ENCODE measurements at regions not wholly inside any gene's neighbourhood (a gene's known extent, or its start where the extent isn't known, plus 50 kb on each side); places are given as distances from the start of the nearest gene placed in this dataset.

DNA sequence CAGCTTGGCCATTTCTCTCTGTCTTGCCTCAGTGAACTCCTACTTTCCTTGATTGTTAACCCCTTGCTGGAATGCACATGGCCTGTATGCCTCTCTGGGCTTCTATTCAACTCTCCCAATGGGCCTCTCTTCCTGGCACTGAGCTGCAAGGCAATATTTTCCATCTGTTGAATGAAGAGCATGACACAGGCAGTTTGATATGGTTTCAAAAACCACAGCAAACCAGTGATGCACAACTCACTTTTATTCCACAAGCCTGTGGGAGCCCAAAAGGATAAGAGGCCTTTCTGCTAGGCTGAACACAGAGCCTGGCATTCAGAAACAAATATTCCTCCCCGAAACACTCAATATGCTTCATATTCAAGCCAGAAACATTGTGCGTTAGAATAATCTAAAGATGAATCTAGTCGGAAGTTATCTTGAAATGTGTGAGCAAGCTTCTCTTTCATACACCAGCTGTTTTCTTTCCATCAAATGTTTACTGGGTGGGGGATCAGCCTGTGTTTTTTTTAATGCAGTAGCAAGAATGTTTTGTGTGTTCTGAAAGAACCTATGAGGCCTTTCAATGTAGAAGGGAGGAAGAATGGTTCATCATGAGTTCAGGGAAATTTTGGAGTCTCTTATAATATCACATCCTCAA, 443.1 kb upstream of the SPRY2 start:
- H3K9ac ChIP-seq = no peak overlapping the region
- H3K4me3 ChIP-seq (ENCODE audit: low read depth, low read length) = no peak overlapping the region
- no peak overlapping the region for H3K4me2 ChIP-seq (ENCODE audit: low read length)
- H3K36me3 ChIP-seq (ENCODE audit: control insufficient read depth, insufficient read depth, low read length) = no peaks in the 10 kb centered on the region
- H3K9me3 ChIP-seq (ENCODE audit: control insufficient read depth, low read length) = no peaks in the 10 kb centered on the region
- no peak overlapping the region for H3K27ac ChIP-seq
- no peaks in the 10 kb centered on the region for H3K27me3 ChIP-seq (ENCODE audit: control insufficient read depth, insufficient read depth, low read length)
- no peaks in the 10 kb centered on the region for H3K79me2 ChIP-seq
- no peaks in the 10 kb centered on the region for H3K4me1 ChIP-seq
- TF ChIP-seq, protein P1, sequence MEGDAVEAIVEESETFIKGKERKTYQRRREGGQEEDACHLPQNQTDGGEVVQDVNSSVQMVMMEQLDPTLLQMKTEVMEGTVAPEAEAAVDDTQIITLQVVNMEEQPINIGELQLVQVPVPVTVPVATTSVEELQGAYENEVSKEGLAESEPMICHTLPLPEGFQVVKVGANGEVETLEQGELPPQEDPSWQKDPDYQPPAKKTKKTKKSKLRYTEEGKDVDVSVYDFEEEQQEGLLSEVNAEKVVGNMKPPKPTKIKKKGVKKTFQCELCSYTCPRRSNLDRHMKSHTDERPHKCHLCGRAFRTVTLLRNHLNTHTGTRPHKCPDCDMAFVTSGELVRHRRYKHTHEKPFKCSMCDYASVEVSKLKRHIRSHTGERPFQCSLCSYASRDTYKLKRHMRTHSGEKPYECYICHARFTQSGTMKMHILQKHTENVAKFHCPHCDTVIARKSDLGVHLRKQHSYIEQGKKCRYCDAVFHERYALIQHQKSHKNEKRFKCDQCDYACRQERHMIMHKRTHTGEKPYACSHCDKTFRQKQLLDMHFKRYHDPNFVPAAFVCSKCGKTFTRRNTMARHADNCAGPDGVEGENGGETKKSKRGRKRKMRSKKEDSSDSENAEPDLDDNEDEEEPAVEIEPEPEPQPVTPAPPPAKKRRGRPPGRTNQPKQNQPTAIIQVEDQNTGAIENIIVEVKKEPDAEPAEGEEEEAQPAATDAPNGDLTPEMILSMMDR (IDR thresholded peaks at IDR 0.05) = no peak
- no peak overlapping the region for H2AFZ ChIP-seq

DNA sequence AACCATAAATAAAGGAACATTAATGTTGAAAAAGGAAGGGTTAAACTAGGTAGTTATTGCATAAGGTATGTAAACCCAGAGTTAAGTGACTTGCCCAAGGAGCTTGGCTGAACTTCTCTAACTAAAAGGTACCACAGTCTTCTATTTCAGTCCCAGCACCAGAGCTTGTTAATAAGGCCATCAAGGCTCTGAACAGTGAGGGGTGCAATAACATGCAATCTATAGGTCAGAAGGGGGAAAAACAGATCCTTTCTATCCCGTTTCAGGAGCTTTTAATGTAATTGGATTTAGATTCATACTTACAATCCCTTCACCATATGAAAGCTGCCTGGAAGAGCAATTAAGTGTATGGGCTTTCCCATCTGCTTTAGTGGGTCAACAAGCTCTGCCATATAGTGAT, 441.5 kb upstream of the SPRY2 start:
- H2AFZ ChIP-seq = no peak overlapping the region
- no peak overlapping the region for H3K4me2 ChIP-seq (ENCODE audit: low read length)

DNA sequence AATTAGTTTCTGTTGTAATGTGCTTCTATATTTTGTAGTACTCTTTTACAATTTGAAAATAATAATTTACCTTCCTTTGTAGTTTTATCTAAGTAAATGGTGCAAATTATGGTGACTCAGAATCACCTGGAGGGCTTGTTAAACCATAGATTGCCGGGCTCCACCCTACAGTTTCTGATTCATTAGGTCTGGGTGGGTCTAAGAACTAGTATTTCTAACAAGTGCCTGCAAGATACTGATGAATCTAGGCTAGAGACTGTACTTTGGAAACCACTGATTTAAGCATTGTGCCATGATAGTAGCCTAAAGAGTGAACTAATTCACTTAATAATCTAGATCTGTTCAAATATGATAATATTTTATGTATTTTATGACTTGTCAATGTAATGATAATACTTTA, 437.4 kb upstream of the SPRY2 start:
- Histone ChIP-seq H3K36me3 (ENCODE audit: control insufficient read depth, insufficient read depth, low read length) (no peaks in the 10 kb centered on the region), H3K9ac (no peak overlapping the region), H3K4me2 (ENCODE audit: low read length) (no peak overlapping the region), H3K4me1 (no peaks in the 10 kb centered on the region), H2AFZ (no peak overlapping the region), H3K4me3 (ENCODE audit: low read depth, low read length) (no peak overlapping the region), H3K27me3 (ENCODE audit: control insufficient read depth, insufficient read depth, low read length) (no peaks in the 10 kb centered on the region), H3K79me2 (no peaks in the 10 kb centered on the region), H3K9me3 (ENCODE audit: control insufficient read depth, low read length) (no peaks in the 10 kb centered on the region), H3K27ac (no peak overlapping the region)
- TF ChIP-seq, protein P1 (IDR thresholded peaks at IDR 0.05) = no peak

More for the DNA sequence above, 441.5 kb upstream of the SPRY2 start:
- TF ChIP-seq, protein P1 (IDR thresholded peaks at IDR 0.05) = no peak
- Histone ChIP-seq H3K4me3 (ENCODE audit: low read depth, low read length) (no peak overlapping the region), H3K9ac (no peak overlapping the region), H3K9me3 (ENCODE audit: control insufficient read depth, low read length) (no peaks in the 10 kb centered on the region), H3K79me2 (no peaks in the 10 kb centered on the region), H3K36me3 (ENCODE audit: control insufficient read depth, insufficient read depth, low read length) (no peaks in the 10 kb centered on the region), H3K27ac (no peak overlapping the region), H3K27me3 (ENCODE audit: control insufficient read depth, insufficient read depth, low read length) (no peaks in the 10 kb centered on the region), H3K4me1 (no peaks in the 10 kb centered on the region)

DNA sequence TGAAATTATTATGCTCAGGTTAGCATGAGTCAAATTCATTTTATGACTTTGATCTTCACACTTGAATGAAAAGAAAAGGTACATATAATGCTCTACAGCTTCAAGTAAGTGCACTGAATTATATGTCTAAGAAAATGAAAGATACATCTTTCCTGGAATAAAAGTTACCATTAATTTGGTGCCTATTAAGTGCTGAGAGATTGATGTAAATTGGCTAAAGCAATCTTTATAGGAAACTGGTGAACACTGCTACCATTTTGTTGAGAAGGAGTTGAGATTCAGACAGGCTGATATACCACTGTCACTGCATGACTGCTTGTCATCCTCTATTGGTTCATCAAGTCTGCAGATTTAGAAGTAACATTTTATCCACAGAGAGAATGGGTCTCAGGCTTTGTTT, 416.8 kb upstream of the SPRY2 start:
- no peak overlapping the region for H2AFZ ChIP-seq
- TF ChIP-seq, protein P1 (IDR thresholded peaks at IDR 0.05) = no peak
- no peaks in the 10 kb centered on the region for H3K9me3 ChIP-seq (ENCODE audit: control insufficient read depth, low read length)
- no peaks in the 10 kb centered on the region for H3K4me1 ChIP-seq
- H3K4me2 ChIP-seq (ENCODE audit: low read length) = no peak overlapping the region
- H3K27ac ChIP-seq = no peak overlapping the region
- no peaks in the 10 kb centered on the region for H3K27me3 ChIP-seq (ENCODE audit: control insufficient read depth, insufficient read depth, low read length)
- H3K4me3 ChIP-seq (ENCODE audit: low read depth, low read length) = no peak overlapping the region
- H3K36me3 ChIP-seq (ENCODE audit: control insufficient read depth, insufficient read depth, low read length) = no peaks in the 10 kb centered on the region
- H3K79me2 ChIP-seq = no peaks in the 10 kb centered on the region
- H3K9ac ChIP-seq = no peak overlapping the region

DNA sequence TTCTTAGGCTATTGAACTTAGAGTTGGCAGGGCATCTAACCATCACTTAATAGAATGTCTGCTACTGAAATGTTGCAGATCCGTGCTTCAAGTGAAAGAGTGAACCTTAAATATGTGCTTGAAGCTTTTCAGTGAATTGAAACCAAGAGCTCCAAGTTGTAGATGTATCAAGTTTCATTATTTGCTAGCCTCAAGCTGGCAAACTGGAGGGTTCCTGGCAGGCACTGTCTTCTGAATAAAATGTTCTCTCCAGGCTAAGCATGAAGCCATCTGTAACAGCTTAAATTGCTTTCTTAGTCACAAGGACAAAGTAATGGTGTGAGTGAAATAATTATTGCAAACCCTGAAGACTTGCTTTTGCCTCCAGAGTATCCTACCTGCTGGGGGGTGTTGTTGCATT, 415.0 kb upstream of the SPRY2 start:
- Histone ChIP-seq H3K27ac (no peak overlapping the region), H3K4me2 (ENCODE audit: low read length) (no peak overlapping the region), H3K9me3 (ENCODE audit: control insufficient read depth, low read length) (no peaks in the 10 kb centered on the region), H2AFZ (no peak overlapping the region), H3K27me3 (ENCODE audit: control insufficient read depth, insufficient read depth, low read length) (no peaks in the 10 kb centered on the region), H3K79me2 (no peaks in the 10 kb centered on the region), H3K4me1 (no peaks in the 10 kb centered on the region), H3K36me3 (ENCODE audit: control insufficient read depth, insufficient read depth, low read length) (no peaks in the 10 kb centered on the region), H3K9ac (no peak overlapping the region), H3K4me3 (ENCODE audit: low read depth, low read length) (no peak overlapping the region)
- TF ChIP-seq, protein P1 (IDR thresholded peaks at IDR 0.05) = no peak
